IMR-90 (cell line): ENCODE measurements at regions not wholly inside any gene's neighbourhood (a gene's known extent, or its start where the extent isn't known, plus 50 kb on each side); places are given as distances from the start of the nearest gene placed in this dataset.

Experiments
- ATAC-seq: fragments of 200-7000 bp; cut with Tn5 transposase; 2 replicates; pipeline ENCODE4 v1.9.1; 2020; ENCODE audit warnings: low read depth, mild to moderate bottlenecking, moderate library complexity
- BruUV-seq: library from RNA; stranded (reverse); fragments of 400-500 nt; replicated peaks from 2 replicates; lab custom pipeline; 2021; lab: Mats Ljungman, UMichigan
- CTCF ChIA-PET: fragments of 300-600 bp; formaldehyde crosslinking; extraction: SDS; loops from one replicate; lab custom pipeline; 2021; ENCODE audit warnings: antibody characterized with exemption; lab: Yijun Ruan, JAX
- POLR2A ChIA-PET: fragments of 300-600 bp; sonication (Branson Sonifier 250); formaldehyde crosslinking; loops from one replicate; lab custom pipeline; 2022; ENCODE audit warnings: antibody characterized with exemption; ENCODE audit not compliant: unreplicated experiment; lab: Charles Lee
- DNase-seq: peaks from one replicate; pipeline ENCODE4 v3.0.0; 2013
- H2AFZ ChIP-seq: replicated peaks from 2 replicates; pipeline ENCODE3; 2013; ENCODE audit warnings: low read length, mild to moderate bottlenecking; ENCODE audit not compliant: poor library complexity
- H2AK5ac ChIP-seq: 2 replicates; pipeline ENCODE4 v1.6.1; 2013; ENCODE audit warnings: low read depth, low read length, inconsistent platforms
- H2AK9ac ChIP-seq: replicated peaks from 2 replicates; pipeline ENCODE3; 2013; ENCODE audit warnings: mild to moderate bottlenecking, low read depth, low read length, moderate library complexity; ENCODE audit not compliant: poor library complexity
- H2BK120ac ChIP-seq: 2 replicates; pipeline ENCODE4 v1.6.1; 2013; ENCODE audit warnings: low read depth, low read length, inconsistent platforms
- H2BK15ac ChIP-seq: 3 replicates; pipeline ENCODE4 v1.6.1; 2013; ENCODE audit warnings: low read depth, low read length, inconsistent platforms
- H2BK20ac ChIP-seq: 2 replicates; pipeline ENCODE4 v1.6.1; 2013; ENCODE audit warnings: low read depth, mild to moderate bottlenecking, inconsistent platforms, low read length, moderate library complexity
- H2BK5ac ChIP-seq: 2 replicates; pipeline ENCODE4 v1.6.1; 2013; ENCODE audit warnings: mild to moderate bottlenecking, low read depth, low read length, inconsistent platforms; ENCODE audit not compliant: poor library complexity, severe bottlenecking
- H3K14ac ChIP-seq: replicated peaks from 2 replicates; pipeline ENCODE4 v1.6.1; 2013; ENCODE audit warnings: low read depth, low read length, inconsistent platforms
- H3K18ac ChIP-seq: 2 replicates; pipeline ENCODE4 v1.6.1; 2013; ENCODE audit warnings: low read depth, low read length, control low read depth
- H3K23ac ChIP-seq: 2 replicates; pipeline ENCODE4 v1.6.1; 2013; ENCODE audit warnings: low read depth, low read length, inconsistent platforms
- H3K27ac ChIP-seq: 2 replicates; pipeline ENCODE4 v1.5.1; 2013; ENCODE audit warnings: mild to moderate bottlenecking, control low read depth, low read length; ENCODE audit not compliant: insufficient read depth
- H3K27me3 ChIP-seq: 2 replicates; pipeline ENCODE4 v1.6.1; 2013; ENCODE audit warnings: low read length; ENCODE audit not compliant: control insufficient read depth, insufficient read depth
- H3K36me3 ChIP-seq: 2 replicates; pipeline ENCODE4 v1.6.1; 2013; ENCODE audit warnings: low read length, mixed read lengths; ENCODE audit not compliant: control insufficient read depth, insufficient read depth
- H3K4ac ChIP-seq: 2 replicates; pipeline ENCODE4 v1.6.1; 2013; ENCODE audit warnings: low read depth, low read length, inconsistent platforms
- H3K4me1 ChIP-seq: 2 replicates; pipeline ENCODE4 v1.6.1; 2013; ENCODE audit warnings: low read length, mixed read lengths; ENCODE audit not compliant: control insufficient read depth, insufficient read depth
- H3K4me2 ChIP-seq: 2 replicates; pipeline ENCODE4 v1.6.1; 2013; ENCODE audit warnings: low read depth, mild to moderate bottlenecking, control low read depth, low read length, moderate library complexity
- H3K4me3 ChIP-seq: 2 replicates; pipeline ENCODE4 v1.5.1; 2013; ENCODE audit warnings: low read depth, mild to moderate bottlenecking, control low read depth, low read length, moderate library complexity; ENCODE audit not compliant: insufficient read depth
- H3K56ac ChIP-seq: 2 replicates; pipeline ENCODE4 v1.6.1; 2013; ENCODE audit warnings: low read length, inconsistent platforms; ENCODE audit not compliant: insufficient read depth; ENCODE audit errors: extremely low read depth
- H3K79me1 ChIP-seq, 2 experiments: 2 replicates each; pipeline ENCODE4 v1.6.1; 2013; ENCODE audit warnings: low read length in 2 of 2, inconsistent platforms in 1 of 2, low read depth in 1 of 2
- H3K9ac ChIP-seq: 2 replicates; pipeline ENCODE4 v1.6.1; 2013; ENCODE audit warnings: low read depth, low read length, control low read depth
- H3K9me1 ChIP-seq: 2 replicates; pipeline ENCODE4 v1.6.1; 2013; ENCODE audit warnings: low read length, inconsistent platforms; ENCODE audit not compliant: insufficient read depth
- H3K9me3 ChIP-seq: 2 replicates; pipeline ENCODE4 v1.6.1; 2013; ENCODE audit warnings: low read length; ENCODE audit not compliant: control insufficient read depth, insufficient read depth
- H4K20me1 ChIP-seq: 2 replicates; pipeline ENCODE4 v1.6.1; 2013; ENCODE audit warnings: low read length, inconsistent platforms; ENCODE audit not compliant: insufficient read depth
- H4K5ac ChIP-seq: 2 replicates; pipeline ENCODE4 v1.6.1; 2013; ENCODE audit warnings: mild to moderate bottlenecking, low read depth, low read length, control low read depth
- H4K8ac ChIP-seq, 2 experiments: 2 replicates each; pipeline ENCODE4 v1.6.1; 2013; ENCODE audit warnings: low read depth in 2 of 2, low read length in 2 of 2, control low read depth in 1 of 2, inconsistent platforms in 1 of 2
- H4K91ac ChIP-seq: 2 replicates; pipeline ENCODE4 v1.6.1; 2013; ENCODE audit warnings: low read depth, low read length, inconsistent platforms; ENCODE audit not compliant: insufficient read depth
- BHLHE40 ChIP-seq: fragments of 150-350 bp; IDR thresholded peaks from 2 replicates; pipeline ENCODE4 v1.6.1; 2016; ENCODE audit warnings: mild to moderate bottlenecking, low read depth, low read length
- CEBPB ChIP-seq: IDR thresholded peaks from 2 replicates; pipeline ENCODE4 v1.6.1; 2012; ENCODE audit warnings: low read depth, low read length, improper control_type of control experiment
- CHD1 ChIP-seq: IDR thresholded peaks from 2 replicates; pipeline ENCODE4 v1.6.1; 2012; ENCODE audit warnings: low read depth, low read length, improper control_type of control experiment
- FOS ChIP-seq: fragments of 150-350 bp; IDR thresholded peaks from 2 replicates; pipeline ENCODE4 v1.6.1; 2016; ENCODE audit warnings: low read depth, low read length
- MAFK ChIP-seq: IDR thresholded peaks from 2 replicates; pipeline ENCODE4 v1.6.1; 2012; ENCODE audit warnings: low read depth, low read length, improper control_type of control experiment
- MAZ ChIP-seq: IDR thresholded peaks from 2 replicates; pipeline ENCODE4 v1.6.1; 2012; ENCODE audit warnings: low read depth, mild to moderate bottlenecking, low read length, improper control_type of control experiment, moderate library complexity, borderline replicate concordance
- MXI1 ChIP-seq: IDR thresholded peaks from 2 replicates; pipeline ENCODE4 v1.6.1; 2012; ENCODE audit warnings: low read depth, mild to moderate bottlenecking, low read length, moderate library complexity, borderline replicate concordance
- NFE2L2 ChIP-seq: fragments of 150-350 bp; IDR thresholded peaks from 2 replicates; pipeline ENCODE4 v1.6.1; 2016; ENCODE audit warnings: low read depth, mild to moderate bottlenecking, low read length
- POLR2A ChIP-seq: IDR thresholded peaks from 2 replicates; pipeline ENCODE4 v1.6.1; 2012; ENCODE audit warnings: mild to moderate bottlenecking, low read depth, low read length
- RAD21 ChIP-seq: IDR thresholded peaks from 2 replicates; pipeline ENCODE4 v1.6.1; 2012; ENCODE audit warnings: low read length, improper control_type of control experiment
- RCOR1 ChIP-seq: IDR thresholded peaks from 2 replicates; pipeline ENCODE4 v1.6.1; 2012; ENCODE audit warnings: mild to moderate bottlenecking, low read length, improper control_type of control experiment; ENCODE audit not compliant: insufficient replicate concordance
- RFX5 ChIP-seq: IDR thresholded peaks from 2 replicates; pipeline ENCODE4 v1.8.0; 2012; ENCODE audit warnings: low read depth, mild to moderate bottlenecking, low read length, moderate library complexity
- SMC3 ChIP-seq: fragments of 150-350 bp; IDR thresholded peaks from 2 replicates; pipeline ENCODE4 v1.6.1; 2016; ENCODE audit warnings: low read depth, mild to moderate bottlenecking, antibody characterized with exemption, low read length, moderate library complexity
- WGBS, 2 experiments: methylation state at CpG; one replicate each; pipeline versions ENCODE4 v1.1.5 to v1.1.7; 2013; ENCODE audit warnings: missing lambda C conversion rate in 2 of 2; ENCODE audit not compliant: insufficient read length in 1 of 2; ENCODE audit errors: extremely low coverage in 2 of 2; 5-methylcytosine and 5-hydroxymethylcytosine counted together
- dilution Hi-C: fragments of 300-500 bp; cut with HindIII; formaldehyde crosslinking; loops from one replicate; pipeline ENCODE4 v1.14.3; 2018; ENCODE audit warnings: low sequenced_read_pairs; ENCODE audit not compliant: unreplicated experiment
- in situ Hi-C: fragments of 300-500 bp; cut with MboI; formaldehyde crosslinking; loops from 3 replicates; pipeline ENCODE4 v1.14.3; 2019; ENCODE audit warnings: low sequenced_read_pairs, inconsistent platforms, mixed read lengths
- intact Hi-C: fragments of 100-400 bp; cut with micrococcal nuclease; formaldehyde crosslinking; loops from 2 replicates; pipeline ENCODE4 v1.10.0; 2022
- TF ChIP-seq, protein P1 (sequence below): conservative IDR thresholded peaks from 2 replicates; pipeline ENCODE4 v1.5.1; 2012; ENCODE audit warnings: mild to moderate bottlenecking, low read depth, low read length, improper control_type of control experiment
- TF ChIP-seq, protein P2 (sequence below): fragments of 150-350 bp; IDR thresholded peaks from 2 replicates; pipeline ENCODE4 v1.6.1; 2016; ENCODE audit warnings: low read depth, mild to moderate bottlenecking, low read length, moderate library complexity, borderline replicate concordance
- TF ChIP-seq, protein P3 (sequence below): fragments of 150-350 bp; IDR thresholded peaks from 2 replicates; pipeline ENCODE4 v1.6.1; 2017; ENCODE audit warnings: mild to moderate bottlenecking, antibody characterized with exemption, low read length, low read depth

DNA sequence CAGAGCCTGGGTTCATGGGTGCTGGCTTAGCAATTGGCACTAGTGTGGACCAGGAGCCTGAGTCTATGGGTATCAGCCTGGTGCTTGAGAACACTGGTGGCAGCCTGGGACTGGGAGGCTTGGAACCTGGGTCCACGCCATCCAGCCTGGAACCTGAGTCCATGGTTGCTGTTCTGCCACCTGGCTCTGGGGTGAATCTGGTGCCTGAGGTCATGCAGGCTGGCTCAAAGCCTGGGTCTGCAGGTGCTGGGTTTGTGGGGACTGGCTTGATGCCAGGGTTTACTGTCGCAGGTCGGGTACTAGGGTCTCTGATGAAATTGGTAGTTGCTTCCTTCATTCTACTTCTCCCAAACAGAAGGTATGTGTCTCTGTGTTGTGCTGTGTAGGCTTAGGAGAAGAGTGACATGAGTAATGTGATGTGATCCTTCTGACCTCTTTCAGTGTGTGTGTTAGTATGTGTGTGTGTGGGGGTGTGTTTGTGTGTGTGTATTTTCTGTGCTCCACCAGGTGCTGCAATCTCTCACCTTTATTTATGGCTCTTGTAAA is 517.0 kb upstream of the EPHA5 start:
- H3K18ac ChIP-seq, result no peak overlapping the region
- H3K14ac ChIP-seq, result no peak overlapping the region
- DNase-seq (no peak), ATAC-seq (no peak)
- H3K4me2 ChIP-seq, result no peak overlapping the region
- H4K8ac ChIP-seq, result no peak overlapping the region
- H2BK15ac ChIP-seq, result no peak overlapping the region
- H3K36me3 ChIP-seq, result no peaks in the 10 kb centered on the region
- intact Hi-C loops (no loop called here), dilution Hi-C loops (no loop called here), in situ Hi-C loops (no loop called here)
- WGBS, 2 experiments, result no CpG with 5 or more reads among the region's 3 CpGs
- no peaks in the 10 kb centered on the region for H3K9me1 ChIP-seq
- no peak overlapping the region for H3K9ac ChIP-seq
- H3K4ac ChIP-seq, result no peak overlapping the region
- H3K4me1 ChIP-seq, result no peaks in the 10 kb centered on the region
- H3K27ac ChIP-seq, result no peak overlapping the region
- H3K9me3 ChIP-seq, result peaks cover 10% of the 10 kb centered on the region; the same call in 1 of the 2 replicates
- no peak overlapping the region for H3K4me3 ChIP-seq
- H3K23ac ChIP-seq, result no peak overlapping the region
- POLR2A ChIA-PET, result no interaction called here
- H3K56ac ChIP-seq, result no peak overlapping the region
- H3K79me1 ChIP-seq, result no peaks in the 10 kb centered on the region
- CTCF ChIA-PET, result no interaction called here
- no peak overlapping the region for H2BK5ac ChIP-seq
- no peaks in the 10 kb centered on the region for H3K27me3 ChIP-seq
- H2AFZ ChIP-seq, result no peak overlapping the region
- H2AK5ac ChIP-seq, result no peak overlapping the region
- H4K5ac ChIP-seq, result no peak overlapping the region
- TF ChIP-seq, protein P1, sequence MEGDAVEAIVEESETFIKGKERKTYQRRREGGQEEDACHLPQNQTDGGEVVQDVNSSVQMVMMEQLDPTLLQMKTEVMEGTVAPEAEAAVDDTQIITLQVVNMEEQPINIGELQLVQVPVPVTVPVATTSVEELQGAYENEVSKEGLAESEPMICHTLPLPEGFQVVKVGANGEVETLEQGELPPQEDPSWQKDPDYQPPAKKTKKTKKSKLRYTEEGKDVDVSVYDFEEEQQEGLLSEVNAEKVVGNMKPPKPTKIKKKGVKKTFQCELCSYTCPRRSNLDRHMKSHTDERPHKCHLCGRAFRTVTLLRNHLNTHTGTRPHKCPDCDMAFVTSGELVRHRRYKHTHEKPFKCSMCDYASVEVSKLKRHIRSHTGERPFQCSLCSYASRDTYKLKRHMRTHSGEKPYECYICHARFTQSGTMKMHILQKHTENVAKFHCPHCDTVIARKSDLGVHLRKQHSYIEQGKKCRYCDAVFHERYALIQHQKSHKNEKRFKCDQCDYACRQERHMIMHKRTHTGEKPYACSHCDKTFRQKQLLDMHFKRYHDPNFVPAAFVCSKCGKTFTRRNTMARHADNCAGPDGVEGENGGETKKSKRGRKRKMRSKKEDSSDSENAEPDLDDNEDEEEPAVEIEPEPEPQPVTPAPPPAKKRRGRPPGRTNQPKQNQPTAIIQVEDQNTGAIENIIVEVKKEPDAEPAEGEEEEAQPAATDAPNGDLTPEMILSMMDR, result no peak
- no peak for TF ChIP-seq FOS
- no peak for TF ChIP-seq POLR2A
- no peak for TF ChIP-seq RCOR1
- no peak for TF ChIP-seq MXI1
- no peak for TF ChIP-seq SMC3
- no peak for TF ChIP-seq CEBPB
- TF ChIP-seq CHD1, result no peak
- TF ChIP-seq MAFK, result no peak
- no peak for TF ChIP-seq RFX5
- TF ChIP-seq, protein P2, sequence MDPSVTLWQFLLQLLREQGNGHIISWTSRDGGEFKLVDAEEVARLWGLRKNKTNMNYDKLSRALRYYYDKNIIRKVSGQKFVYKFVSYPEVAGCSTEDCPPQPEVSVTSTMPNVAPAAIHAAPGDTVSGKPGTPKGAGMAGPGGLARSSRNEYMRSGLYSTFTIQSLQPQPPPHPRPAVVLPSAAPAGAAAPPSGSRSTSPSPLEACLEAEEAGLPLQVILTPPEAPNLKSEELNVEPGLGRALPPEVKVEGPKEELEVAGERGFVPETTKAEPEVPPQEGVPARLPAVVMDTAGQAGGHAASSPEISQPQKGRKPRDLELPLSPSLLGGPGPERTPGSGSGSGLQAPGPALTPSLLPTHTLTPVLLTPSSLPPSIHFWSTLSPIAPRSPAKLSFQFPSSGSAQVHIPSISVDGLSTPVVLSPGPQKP, result no peak
- no peak for TF ChIP-seq RAD21
- no peak for TF ChIP-seq NFE2L2
- no peak for TF ChIP-seq BHLHE40
- TF ChIP-seq, protein P3, sequence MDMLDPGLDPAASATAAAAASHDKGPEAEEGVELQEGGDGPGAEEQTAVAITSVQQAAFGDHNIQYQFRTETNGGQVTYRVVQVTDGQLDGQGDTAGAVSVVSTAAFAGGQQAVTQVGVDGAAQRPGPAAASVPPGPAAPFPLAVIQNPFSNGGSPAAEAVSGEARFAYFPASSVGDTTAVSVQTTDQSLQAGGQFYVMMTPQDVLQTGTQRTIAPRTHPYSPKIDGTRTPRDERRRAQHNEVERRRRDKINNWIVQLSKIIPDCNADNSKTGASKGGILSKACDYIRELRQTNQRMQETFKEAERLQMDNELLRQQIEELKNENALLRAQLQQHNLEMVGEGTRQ, result no peak
- no peak for TF ChIP-seq MAZ
- no TSS peak for BruUV-seq
- H4K91ac ChIP-seq, result no peak overlapping the region
- no peak overlapping the region for H2BK120ac ChIP-seq
- H2BK20ac ChIP-seq, result no peak overlapping the region
- H2AK9ac ChIP-seq, result no peak overlapping the region
- no peaks in the 10 kb centered on the region for H4K20me1 ChIP-seq
